HepG2 (cell line): ENCODE measurements at regions not wholly inside any gene's neighbourhood (a gene's known extent, or its start where the extent isn't known, plus 50 kb on each side); places are given as distances from the start of the nearest gene placed in this dataset.

ENCODE experiments used
- ATAC-seq: fragments of 200-7000 bp; cut with Tn5 transposase; 3 replicates; pipeline ENCODE4 v1.9.1; 2020; ENCODE audit warnings: mild to moderate bottlenecking, moderate library complexity
- BruUV-seq: library from RNA; stranded (reverse); fragments of 400-500 nt; replicated peaks from 2 replicates; lab custom pipeline; 2021; lab: Mats Ljungman, UMichigan
- CTCF ChIA-PET: fragments of 300-600 bp; formaldehyde crosslinking; extraction: SDS; loops from one replicate; lab custom pipeline; 2021; ENCODE audit warnings: low total read pairs, inconsistent platforms, low intra/inter-chr PET ratio; lab: Yijun Ruan, JAX
- POLR2A ChIA-PET: fragments of 350-600 bp; sonication (Branson Sonifier 250); formaldehyde crosslinking; loops from one replicate; lab custom pipeline; 2020; ENCODE audit warnings: antibody characterized with exemption, inconsistent platforms; lab: Yijun Ruan, JAX
- DNase-seq: peaks from one replicate; pipeline ENCODE4 v3.0.0-alpha.2; 2015; ENCODE audit warnings: low spot score
- FAIRE-seq: peaks from 3 replicates; lab custom pipeline; 2011; peaks lifted over from hg19 to GRCh38; lab: Jason Lieb, UNC
- H2AFZ ChIP-seq: one replicate; pipeline ENCODE4 v1.6.1; 2011; ENCODE audit warnings: low read length, inconsistent platforms
- H3K27ac ChIP-seq: fragments of 300-600 bp; 3 replicates; pipeline ENCODE4 v1.8.0; 2011; ENCODE audit warnings: mixed run types, mild to moderate bottlenecking, mixed read lengths, low read length, inconsistent platforms; ENCODE audit not compliant: insufficient read depth; ENCODE audit errors: extremely low read length
- H3K27me3 ChIP-seq, 2 experiments: fragments of 200-600 bp in 1 of 2; 2 replicates in 1 of 2; 3 replicates in 1 of 2; pipeline versions ENCODE4 v1.6.0 to v1.8.0; 2011; ENCODE audit warnings: low read length in 2 of 2, mild to moderate bottlenecking in 2 of 2, moderate library complexity in 2 of 2, inconsistent platforms in 1 of 2; ENCODE audit not compliant: insufficient read depth in 2 of 2, control insufficient read depth in 1 of 2
- H3K36me3 ChIP-seq, 2 experiments: fragments of 200-600 bp in 1 of 2; replicated peaks in 1 of 2; 2 replicates in 1 of 2; 3 replicates in 1 of 2; pipeline versions ENCODE4 v1.5.1 to v1.8.0; 2011; ENCODE audit warnings: low read length in 2 of 2, inconsistent platforms in 1 of 2; ENCODE audit not compliant: insufficient read depth in 2 of 2, control insufficient read depth in 1 of 2
- H3K4me1 ChIP-seq: 2 replicates; pipeline ENCODE4 v1.5.1; 2012; ENCODE audit warnings: low read length, inconsistent platforms; ENCODE audit not compliant: insufficient read depth
- H3K4me2 ChIP-seq: 2 replicates; pipeline ENCODE4 v1.6.0; 2011; ENCODE audit warnings: low read depth, low read length, inconsistent platforms
- H3K4me3 ChIP-seq, 3 experiments: fragments of 200-600 bp in 1 of 3; sonication (generic), shearing (Covaris generic) in 1 of 3; replicated peaks in 1 of 3; 2 replicates each; pipeline ENCODE4 v1.5.1; 2011 to 2016; ENCODE audit warnings: low read length in 3 of 3, inconsistent platforms in 2 of 3, low read depth in 2 of 3, mild to moderate bottlenecking in 2 of 3, control low read depth in 1 of 3, mixed read lengths in 1 of 3; ENCODE audit not compliant: insufficient read depth in 1 of 3
- H3K79me2 ChIP-seq: one replicate; pipeline ENCODE4 v1.6.1; 2011; ENCODE audit warnings: low read length, inconsistent platforms; ENCODE audit not compliant: insufficient read depth
- H3K9ac ChIP-seq: 2 replicates; pipeline ENCODE4 v1.6.0; 2011; ENCODE audit warnings: mild to moderate bottlenecking, low read depth, low read length, inconsistent platforms; ENCODE audit not compliant: insufficient read depth
- H3K9me3 ChIP-seq: 2 replicates; pipeline ENCODE4 v1.5.1; 2012; ENCODE audit warnings: mild to moderate bottlenecking, low read length
- H4K20me1 ChIP-seq: 2 replicates; pipeline ENCODE4 v1.6.0; 2011; ENCODE audit warnings: inconsistent platforms, mild to moderate bottlenecking, low read length, moderate library complexity; ENCODE audit not compliant: insufficient read depth
- CSRNP2 ChIP-seq: sonication (generic); formaldehyde crosslinking; conservative IDR thresholded peaks from 2 replicates; pipeline ENCODE4 v1.8.0; 2022; ENCODE audit warnings: low read depth, missing genetic modification reagents
- HHEX ChIP-seq: IDR thresholded peaks from 2 replicates; pipeline ENCODE4 v1.6.1; 2016; ENCODE audit warnings: control low read depth
- HOXA3 ChIP-seq: sonication (generic); formaldehyde crosslinking; IDR thresholded peaks from 2 replicates; pipeline ENCODE4 v1.5.0; 2020; ENCODE audit warnings: missing genetic modification reagents
- KDM4B ChIP-seq: sonication (generic); formaldehyde crosslinking; IDR thresholded peaks from 2 replicates; pipeline ENCODE4 v1.4.0; 2020; ENCODE audit warnings: missing genetic modification reagents
- MTF1 ChIP-seq: sonication (generic); formaldehyde crosslinking; IDR thresholded peaks from 2 replicates; pipeline ENCODE4 v1.5.0; 2020; ENCODE audit warnings: missing genetic modification reagents
- NPAS2 ChIP-seq: sonication (generic); formaldehyde crosslinking; IDR thresholded peaks from 2 replicates; pipeline ENCODE4 v1.8.0; 2022; ENCODE audit warnings: mild to moderate bottlenecking, missing genetic modification reagents, borderline replicate concordance
- SMC3 ChIP-seq: IDR thresholded peaks from 2 replicates; pipeline ENCODE4 v1.6.1; 2011; ENCODE audit warnings: low read length, improper control_type of control experiment
- YY1 ChIP-seq: IDR thresholded peaks from 2 replicates; pipeline ENCODE4 v1.6.1; 2011; ENCODE audit warnings: low read length, low read depth, moderate library complexity, mild to moderate bottlenecking; ENCODE audit not compliant: insufficient read depth, insufficient replicate concordance
- ZNF563 ChIP-seq: sonication (generic); formaldehyde crosslinking; IDR thresholded peaks from 2 replicates; pipeline ENCODE4 v1.8.0; 2022; ENCODE audit warnings: mild to moderate bottlenecking, moderate library complexity, missing genetic modification reagents
- WGBS: methylation state at CpG from one replicate; pipeline ENCODE4 v1.1.6; 2017; ENCODE audit warnings: low lambda C conversion rate; 5-methylcytosine and 5-hydroxymethylcytosine counted together
- in situ Hi-C: cut with HindIII; loops from 2 replicates; pipeline ENCODE4 v1.10.0; 2017; ENCODE audit warnings: low pct_unique_long_range_greater_than_20kb; ENCODE audit not compliant: extremely low pct_ligation_motif_present
- intact Hi-C: fragments of 100-400 bp; cut with micrococcal nuclease; formaldehyde crosslinking; loops from one replicate; pipeline ENCODE4 v1.10.0; 2022; ENCODE audit not compliant: unreplicated experiment

GRCh38 chr4:138833974-138834373 is 181.6 kb upstream of the NOCT start:
- TF ChIP-seq HHEX (CRISPR knock-in tag) (no peak), YY1 (no peak), HOXA3 (CRISPR knock-in tag) (no peak), SMC3 (no peak)
- Histone ChIP-seq H3K27ac (no peak overlapping the region), H3K4me3 (no peak overlapping the region), H3K4me2 (no peak overlapping the region), H3K9me3 (no peaks in the 10 kb centered on the region), H3K9ac (no peak overlapping the region), H3K27me3 (peaks cover 0 to 8% of the 10 kb centered on the region in 2 experiments; a peak in 1 of 5 replicates), H3K79me2 (no peaks in the 10 kb centered on the region), H3K4me1 (peaks cover 9% of the 10 kb centered on the region), H4K20me1 (no peaks in the 10 kb centered on the region), H2AFZ (no peak overlapping the region), H3K36me3 (no peaks in the 10 kb centered on the region)
- ATAC-seq: no peak
- no TSS peak for BruUV-seq
- intact Hi-C loops (no loop called here), in situ Hi-C loops (no loop called here)
- POLR2A ChIA-PET: no interaction called here
- 2% methylated on average over 3 of the region's 3 CpGs for WGBS
- FAIRE-seq: no peak
- no peak for DNase-seq
- CTCF ChIA-PET: no interaction called here

- ATAC-seq (no peak), DNase-seq (no peak), FAIRE-seq (no peak)
- H3K27ac ChIP-seq: no peak overlapping the region
- H2AFZ ChIP-seq: no peak overlapping the region
- POLR2A ChIA-PET: no interaction called here
- no peaks in the 10 kb centered on the region for H3K36me3 ChIP-seq
- H3K4me2 ChIP-seq: no peak overlapping the region
- H3K79me2 ChIP-seq: no peaks in the 10 kb centered on the region
- no peak overlapping the region for H3K9ac ChIP-seq
- in situ Hi-C loops: no loop called here
- BruUV-seq: no TSS peak
- WGBS: 0% methylated on average over 1 of the region's 1 CpG
- H4K20me1 ChIP-seq: no peaks in the 10 kb centered on the region
- CTCF ChIA-PET: no interaction called here
- no peaks in the 10 kb centered on the region for H3K27me3 ChIP-seq
- intact Hi-C loops: no loop called here
- H3K4me3 ChIP-seq: no peak overlapping the region
- no peaks in the 10 kb centered on the region for H3K9me3 ChIP-seq
- TF ChIP-seq ZNF563 (CRISPR knock-in tag) (no peak), KDM4B (CRISPR knock-in tag) (no peak), MTF1 (CRISPR knock-in tag) (no peak), NPAS2 (CRISPR knock-in tag) (no peak), CSRNP2 (no peak)
- H3K4me1 ChIP-seq: peaks cover 9% of the 10 kb centered on the region
Observed at GRCh38 chr4:138832563-138832962, 183.0 kb upstream of the NOCT start.
